K562 (cell line): ENCODE measurements at regions not wholly inside any gene's neighbourhood (a gene's known extent, or its start where the extent isn't known, plus 50 kb on each side); places are given as distances from the start of the nearest gene placed in this dataset.

ENCODE experiments used
- ATAC-seq: fragments of 200-7000 bp; cut with Tn5 transposase; 3 replicates; pipeline ENCODE4 v1.9.1; 2020; ENCODE audit warnings: moderate library complexity
- BruUV-seq: library from RNA; stranded (reverse); fragments of 400-500 nt; replicated peaks from 2 replicates; lab custom pipeline; 2021; lab: Mats Ljungman, UMichigan
- CTCF ChIA-PET: fragments of 300-600 bp; formaldehyde crosslinking; extraction: SDS; loops from one replicate; lab custom pipeline; 2021; ENCODE audit warnings: low intra/inter-chr PET ratio; lab: Yijun Ruan, JAX
- POLR2A ChIA-PET: fragments of 300-600, 350-650 bp; sonication (Branson Sonifier 250); formaldehyde crosslinking; extraction: SDS; loops from one replicate; lab custom pipeline; 2021; ENCODE audit warnings: antibody characterized with exemption, inconsistent platforms; lab: Yijun Ruan, JAX
- DNase-seq, 4 experiments: peaks; one replicate each; pipeline versions ENCODE4 v3.0.0 to v3.0.0-alpha.2; 2011 to 2018; ENCODE audit warnings: low spot score in 3 of 4, mixed read lengths in 3 of 4; ENCODE audit errors: extremely low read depth in 1 of 4
- FAIRE-seq: peaks from 2 replicates; lab custom pipeline; 2011; peaks lifted over from hg19 to GRCh38; lab: Jason Lieb, UNC
- H2AFZ ChIP-seq: 2 replicates; pipeline ENCODE4 v1.6.0; 2011; ENCODE audit warnings: low read depth, low read length, control low read depth, inconsistent platforms
- H3K27ac ChIP-seq: fragments of 200-600 bp; 3 replicates; pipeline ENCODE4 v1.8.0; 2011; ENCODE audit warnings: low read depth, mild to moderate bottlenecking, control low read depth, inconsistent platforms, low read length, moderate library complexity, mixed read lengths; ENCODE audit errors: extremely low read depth
- H3K27me3 ChIP-seq, 2 experiments: fragments of 300-600 bp in 1 of 2; 2 replicates in 1 of 2; 3 replicates in 1 of 2; pipeline versions ENCODE4 v1.6.0 to v1.8.0; 2011; ENCODE audit warnings: inconsistent platforms in 2 of 2, low read length in 2 of 2, mild to moderate bottlenecking in 1 of 2, mixed read lengths in 1 of 2, moderate library complexity in 1 of 2; ENCODE audit not compliant: control insufficient read depth in 2 of 2, insufficient read depth in 2 of 2
- H3K36me3 ChIP-seq: fragments of 300-600 bp; 3 replicates; pipeline ENCODE4 v1.8.0; 2011; ENCODE audit warnings: mild to moderate bottlenecking, low read length, inconsistent platforms; ENCODE audit not compliant: control insufficient read depth, insufficient read depth
- H3K4me1 ChIP-seq, 2 experiments: fragments of 200-600 bp in 1 of 2; replicated peaks in 1 of 2; 2 replicates in 1 of 2; 3 replicates in 1 of 2; pipeline versions ENCODE4 v1.5.1 to v1.8.0; 2011; ENCODE audit warnings: inconsistent platforms in 2 of 2, low read length in 2 of 2, mild to moderate bottlenecking in 1 of 2, mixed read lengths in 1 of 2, moderate library complexity in 1 of 2; ENCODE audit not compliant: control insufficient read depth in 2 of 2, insufficient read depth in 2 of 2
- H3K4me2 ChIP-seq: 2 replicates; pipeline ENCODE4 v1.6.1; 2011; ENCODE audit warnings: low read length, control low read depth, inconsistent platforms, mixed read lengths; ENCODE audit not compliant: insufficient read depth
- H3K4me3 ChIP-seq: fragments of 200-600 bp; sonication (generic), shearing (Covaris generic); 2 replicates; pipeline ENCODE4 v1.5.1; 2016; ENCODE audit warnings: control low read depth, inconsistent platforms
- H3K79me2 ChIP-seq: fragments of 200-600 bp; 3 replicates; pipeline ENCODE4 v1.8.0; 2011; ENCODE audit warnings: low read length, inconsistent platforms; ENCODE audit not compliant: control insufficient read depth, insufficient read depth
- H3K9ac ChIP-seq, 2 experiments: 2 replicates each; pipeline versions ENCODE4 v1.6.0 to v1.6.1; 2011; ENCODE audit warnings: low read depth in 2 of 2, low read length in 2 of 2, control low read depth in 1 of 2, inconsistent platforms in 1 of 2, mild to moderate bottlenecking in 1 of 2, mixed read lengths in 1 of 2; ENCODE audit not compliant: insufficient read depth in 1 of 2
- H3K9me1 ChIP-seq: one replicate; pipeline ENCODE4 v1.6.0; 2011; ENCODE audit warnings: inconsistent platforms, mild to moderate bottlenecking, low read length, moderate library complexity; ENCODE audit not compliant: control insufficient read depth, insufficient read depth
- H3K9me3 ChIP-seq: replicated peaks from 2 replicates; pipeline ENCODE4 v1.5.1; 2011; ENCODE audit warnings: low read depth, low read length, inconsistent platforms; ENCODE audit not compliant: control insufficient read depth, insufficient read depth
- H4K20me1 ChIP-seq: replicated peaks from 2 replicates; pipeline ENCODE4 v1.6.1; 2011; ENCODE audit warnings: low read length, inconsistent platforms, mixed read lengths; ENCODE audit not compliant: control insufficient read depth, insufficient read depth
- CBX5 ChIP-seq: IDR thresholded peaks from 2 replicates; pipeline ENCODE4 v1.6.1; 2014; ENCODE audit warnings: low read depth, borderline replicate concordance
- THRAP3 ChIP-seq: fragments of 450-650 bp; IDR thresholded peaks from 2 replicates; pipeline ENCODE4 v1.6.1; 2016; ENCODE audit warnings: mild to moderate bottlenecking, inconsistent platforms, borderline replicate concordance
- XRCC4 ChIP-seq: IDR thresholded peaks from one replicate; pipeline ENCODE4 v1.6.1; 2011; ENCODE audit not compliant: insufficient read depth, insufficient read length; ENCODE audit errors: extremely low read depth
- WGBS: fragments of 100-300 bp; shearing (Covaris generic); methylation state at CpG from one replicate; pipeline ENCODE4 v1.1.6; 2016; ENCODE audit warnings: low coverage, mixed read lengths; ENCODE audit not compliant: insufficient coverage; ENCODE audit errors: missing lambda C conversion rate; 5-methylcytosine and 5-hydroxymethylcytosine counted together
- in situ Hi-C: fragments of 300-500 bp; cut with MboI; formaldehyde crosslinking; loops from 4 replicates; pipeline ENCODE4 v1.15.0; 2018; ENCODE audit warnings: inconsistent platforms, mixed read lengths
- intact Hi-C: fragments of 100-400 bp; cut with micrococcal nuclease; formaldehyde crosslinking; loops from 2 replicates; pipeline ENCODE4 v1.14.2; 2022
- TF ChIP-seq, protein P1 (sequence below): fragments of 450-650 bp; formaldehyde crosslinking; IDR thresholded peaks from 2 replicates; pipeline ENCODE4 v1.4.0; 2020; ENCODE audit warnings: mild to moderate bottlenecking, mixed read lengths
- TF ChIP-seq, protein P2 (sequence below): fragments of 450-650 bp; formaldehyde crosslinking; IDR thresholded peaks from 2 replicates; pipeline ENCODE4 v1.4.0; 2020; ENCODE audit warnings: mild to moderate bottlenecking, moderate library complexity

- TF ChIP-seq, protein P1, sequence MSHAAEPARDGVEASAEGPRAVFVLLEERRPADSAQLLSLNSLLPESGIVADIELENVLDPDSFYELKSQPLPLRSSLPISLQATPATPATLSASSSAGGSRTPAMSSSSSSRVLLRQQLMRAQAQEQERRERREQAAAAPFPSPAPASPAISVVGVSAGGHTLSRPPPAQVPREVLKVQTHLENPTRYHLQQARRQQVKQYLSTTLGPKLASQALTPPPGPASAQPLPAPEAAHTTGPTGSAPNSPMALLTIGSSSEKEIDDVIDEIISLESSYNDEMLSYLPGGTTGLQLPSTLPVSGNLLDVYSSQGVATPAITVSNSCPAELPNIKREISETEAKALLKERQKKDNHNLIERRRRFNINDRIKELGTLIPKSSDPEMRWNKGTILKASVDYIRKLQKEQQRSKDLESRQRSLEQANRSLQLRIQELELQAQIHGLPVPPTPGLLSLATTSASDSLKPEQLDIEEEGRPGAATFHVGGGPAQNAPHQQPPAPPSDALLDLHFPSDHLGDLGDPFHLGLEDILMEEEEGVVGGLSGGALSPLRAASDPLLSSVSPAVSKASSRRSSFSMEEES (CRISPR knock-in tag) = no peak
- no peak for TF ChIP-seq THRAP3
- TF ChIP-seq, protein P2, sequence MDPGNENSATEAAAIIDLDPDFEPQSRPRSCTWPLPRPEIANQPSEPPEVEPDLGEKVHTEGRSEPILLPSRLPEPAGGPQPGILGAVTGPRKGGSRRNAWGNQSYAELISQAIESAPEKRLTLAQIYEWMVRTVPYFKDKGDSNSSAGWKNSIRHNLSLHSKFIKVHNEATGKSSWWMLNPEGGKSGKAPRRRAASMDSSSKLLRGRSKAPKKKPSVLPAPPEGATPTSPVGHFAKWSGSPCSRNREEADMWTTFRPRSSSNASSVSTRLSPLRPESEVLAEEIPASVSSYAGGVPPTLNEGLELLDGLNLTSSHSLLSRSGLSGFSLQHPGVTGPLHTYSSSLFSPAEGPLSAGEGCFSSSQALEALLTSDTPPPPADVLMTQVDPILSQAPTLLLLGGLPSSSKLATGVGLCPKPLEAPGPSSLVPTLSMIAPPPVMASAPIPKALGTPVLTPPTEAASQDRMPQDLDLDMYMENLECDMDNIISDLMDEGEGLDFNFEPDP (CRISPR knock-in tag) = no peak
Measured at GRCh38 chr6:148116001-148116400, 226.6 kb upstream of the SASH1 start (continued).

DNA sequence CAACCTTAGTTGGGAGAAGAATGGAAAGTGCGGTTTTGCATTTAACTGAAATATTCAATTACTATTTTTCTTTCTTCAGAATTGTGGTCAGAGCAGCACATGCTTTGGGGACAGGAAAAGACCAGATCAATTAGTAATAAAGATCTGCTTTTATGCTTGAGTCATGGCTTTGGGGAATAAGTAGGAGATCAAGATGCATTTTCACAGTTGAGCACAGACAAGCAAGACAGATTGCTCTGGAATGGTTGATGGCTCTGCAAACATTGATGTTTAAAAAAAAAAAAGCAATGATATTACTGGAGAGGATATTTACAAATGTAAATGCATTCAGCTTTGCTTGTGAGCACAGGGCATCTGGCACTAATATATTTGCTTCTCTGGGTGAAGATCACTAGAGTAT, 224.4 kb upstream of the SASH1 start:
- TF ChIP-seq XRCC4 = no peak
- no peak for TF ChIP-seq CBX5
- no peaks in the 10 kb centered on the region for H3K9me3 ChIP-seq
- no peak overlapping the region for H3K9ac ChIP-seq
- ChIA-PET CTCF (interaction anchor here (0.7 kb wide), 1 partner anchor 773 kb away, joined by 5 read pairs; no protein-coding TSS in a partner anchor), POLR2A (interaction anchor here (1.2 kb wide), 1 partner anchor 17 kb away, joined by 5 read pairs; no protein-coding TSS in a partner anchor)
- H3K36me3 ChIP-seq = no peaks in the 10 kb centered on the region
- no TSS peak for BruUV-seq
- 0% methylated on average over 1 of the region's 1 CpG for WGBS
- H4K20me1 ChIP-seq = no peaks in the 10 kb centered on the region
- H3K4me1 ChIP-seq = no peaks in the 10 kb centered on the region
- in situ Hi-C loops (no loop called here), intact Hi-C loops (no loop called here)
- no peak overlapping the region for H3K4me2 ChIP-seq
- ATAC-seq = no peak
- no peak overlapping the region for H2AFZ ChIP-seq
- H3K27me3 ChIP-seq = no peaks in the 10 kb centered on the region
- H3K27ac ChIP-seq = no peak overlapping the region
- FAIRE-seq = no peak
- H3K9me1 ChIP-seq = no peaks in the 10 kb centered on the region
- H3K79me2 ChIP-seq = no peaks in the 10 kb centered on the region
- H3K4me3 ChIP-seq = no peak overlapping the region
- DNase-seq = no peak
